ENCODE measurements at regions not wholly inside any gene's neighbourhood (a gene's known extent, or its start where the extent isn't known, plus 50 kb on each side); places are given as distances from the start of the nearest gene placed in this dataset.

GRCh38 chr11:15610881-15611280, 496.2 kb downstream of the INSC start:
- Histone ChIP-seq H3K36me3 (no peaks in the 10 kb centered on the region), H3K4me1 (replicated peaks) (no peaks in the 10 kb centered on the region), H3K27ac (no peak overlapping the region), H3K27me3 (replicated peaks; ENCODE audit: insufficient read depth) (no peaks in the 10 kb centered on the region), H3K4me3 (no peak overlapping the region), H3K9me3 (no peaks in the 10 kb centered on the region)
- TF ChIP-seq POLR2A (IDR thresholded peaks at IDR 0.05) (no peak), POLR2AphosphoS5 (IDR thresholded peaks at IDR 0.05) (no peak)
- TF ChIP-seq, protein P1, sequence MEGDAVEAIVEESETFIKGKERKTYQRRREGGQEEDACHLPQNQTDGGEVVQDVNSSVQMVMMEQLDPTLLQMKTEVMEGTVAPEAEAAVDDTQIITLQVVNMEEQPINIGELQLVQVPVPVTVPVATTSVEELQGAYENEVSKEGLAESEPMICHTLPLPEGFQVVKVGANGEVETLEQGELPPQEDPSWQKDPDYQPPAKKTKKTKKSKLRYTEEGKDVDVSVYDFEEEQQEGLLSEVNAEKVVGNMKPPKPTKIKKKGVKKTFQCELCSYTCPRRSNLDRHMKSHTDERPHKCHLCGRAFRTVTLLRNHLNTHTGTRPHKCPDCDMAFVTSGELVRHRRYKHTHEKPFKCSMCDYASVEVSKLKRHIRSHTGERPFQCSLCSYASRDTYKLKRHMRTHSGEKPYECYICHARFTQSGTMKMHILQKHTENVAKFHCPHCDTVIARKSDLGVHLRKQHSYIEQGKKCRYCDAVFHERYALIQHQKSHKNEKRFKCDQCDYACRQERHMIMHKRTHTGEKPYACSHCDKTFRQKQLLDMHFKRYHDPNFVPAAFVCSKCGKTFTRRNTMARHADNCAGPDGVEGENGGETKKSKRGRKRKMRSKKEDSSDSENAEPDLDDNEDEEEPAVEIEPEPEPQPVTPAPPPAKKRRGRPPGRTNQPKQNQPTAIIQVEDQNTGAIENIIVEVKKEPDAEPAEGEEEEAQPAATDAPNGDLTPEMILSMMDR (IDR thresholded peaks at IDR 0.05): no peak
- DNase-seq (ENCODE audit: low spot score): no peak
- intact Hi-C loops (cut with DNase I): no loop called here
- WGBS: 42% methylated on average over 5 of the region's 5 CpGs

DNA sequence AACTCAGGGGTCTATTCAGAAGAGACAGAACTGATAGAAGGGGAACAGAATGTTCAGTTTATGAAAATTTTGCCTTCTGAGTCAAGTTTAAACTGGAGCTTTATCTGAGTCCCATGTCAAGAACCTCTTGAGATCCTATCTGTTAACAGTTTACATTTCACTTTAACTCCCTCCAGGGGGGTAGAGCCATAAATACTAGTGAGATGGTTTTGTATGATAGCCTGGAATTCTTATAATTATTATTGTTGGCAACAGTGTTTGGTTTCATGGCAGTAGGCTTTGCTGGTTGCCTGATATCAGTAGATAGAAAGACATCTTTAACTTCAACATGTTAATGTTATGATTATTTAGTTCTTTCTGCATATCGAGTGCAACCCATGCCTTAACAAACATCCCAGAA, 498.5 kb downstream of the INSC start:
- intact Hi-C loops (cut with DNase I): no loop called here
- H3K27ac ChIP-seq: no peak overlapping the region
- H3K4me3 ChIP-seq: no peak overlapping the region
- TF ChIP-seq POLR2AphosphoS5 (IDR thresholded peaks at IDR 0.05): peak; percentile 25
- TF ChIP-seq POLR2A (IDR thresholded peaks at IDR 0.05): no peak
- H3K9me3 ChIP-seq: no peaks in the 10 kb centered on the region
- no peaks in the 10 kb centered on the region for H3K27me3 ChIP-seq (replicated peaks; ENCODE audit: insufficient read depth)
- 22% methylated on average over 1 of the region's 1 CpG for WGBS
- H3K4me1 ChIP-seq (replicated peaks): no peaks in the 10 kb centered on the region
- H3K36me3 ChIP-seq: no peaks in the 10 kb centered on the region
- DNase-seq (ENCODE audit: low spot score): no peak

GRCh38 chr11:15613789-15614188, 499.1 kb downstream of the INSC start:
- no peak overlapping the region for H3K4me3 ChIP-seq
- no peaks in the 10 kb centered on the region for H3K36me3 ChIP-seq
- no peak overlapping the region for H3K27ac ChIP-seq
- no peaks in the 10 kb centered on the region for H3K9me3 ChIP-seq
- WGBS: 59% methylated on average over 1 of the region's 1 CpG
- H3K27me3 ChIP-seq (replicated peaks; ENCODE audit: insufficient read depth): no peaks in the 10 kb centered on the region
- H3K4me1 ChIP-seq (replicated peaks): no peaks in the 10 kb centered on the region
- DNase-seq (ENCODE audit: low spot score): no peak
- TF ChIP-seq, protein P1 (IDR thresholded peaks at IDR 0.05): no peak
- no peak for TF ChIP-seq POLR2A (IDR thresholded peaks at IDR 0.05)
- no peak for TF ChIP-seq POLR2AphosphoS5 (IDR thresholded peaks at IDR 0.05)
- intact Hi-C loops (cut with DNase I): no loop called here

- H3K4me1 ChIP-seq (replicated peaks): no peaks in the 10 kb centered on the region
- H3K27me3 ChIP-seq (replicated peaks; ENCODE audit: insufficient read depth): no peaks in the 10 kb centered on the region
- WGBS: 42% methylated on average over 2 of the region's 2 CpGs
- TF ChIP-seq, protein P1 (IDR thresholded peaks at IDR 0.05): no peak
- no peak for TF ChIP-seq POLR2AphosphoS5 (IDR thresholded peaks at IDR 0.05)
- no peak for TF ChIP-seq POLR2A (IDR thresholded peaks at IDR 0.05)
- intact Hi-C loops (cut with DNase I): no loop called here
- no peaks in the 10 kb centered on the region for H3K36me3 ChIP-seq
- H3K27ac ChIP-seq: no peak overlapping the region
- H3K4me3 ChIP-seq: no peak overlapping the region
- no peaks in the 10 kb centered on the region for H3K9me3 ChIP-seq
- no peak for DNase-seq (ENCODE audit: low spot score)
These were observed 500.8 kb downstream of the INSC start for GRCh38 chr11:15615398-15616096.

DNA sequence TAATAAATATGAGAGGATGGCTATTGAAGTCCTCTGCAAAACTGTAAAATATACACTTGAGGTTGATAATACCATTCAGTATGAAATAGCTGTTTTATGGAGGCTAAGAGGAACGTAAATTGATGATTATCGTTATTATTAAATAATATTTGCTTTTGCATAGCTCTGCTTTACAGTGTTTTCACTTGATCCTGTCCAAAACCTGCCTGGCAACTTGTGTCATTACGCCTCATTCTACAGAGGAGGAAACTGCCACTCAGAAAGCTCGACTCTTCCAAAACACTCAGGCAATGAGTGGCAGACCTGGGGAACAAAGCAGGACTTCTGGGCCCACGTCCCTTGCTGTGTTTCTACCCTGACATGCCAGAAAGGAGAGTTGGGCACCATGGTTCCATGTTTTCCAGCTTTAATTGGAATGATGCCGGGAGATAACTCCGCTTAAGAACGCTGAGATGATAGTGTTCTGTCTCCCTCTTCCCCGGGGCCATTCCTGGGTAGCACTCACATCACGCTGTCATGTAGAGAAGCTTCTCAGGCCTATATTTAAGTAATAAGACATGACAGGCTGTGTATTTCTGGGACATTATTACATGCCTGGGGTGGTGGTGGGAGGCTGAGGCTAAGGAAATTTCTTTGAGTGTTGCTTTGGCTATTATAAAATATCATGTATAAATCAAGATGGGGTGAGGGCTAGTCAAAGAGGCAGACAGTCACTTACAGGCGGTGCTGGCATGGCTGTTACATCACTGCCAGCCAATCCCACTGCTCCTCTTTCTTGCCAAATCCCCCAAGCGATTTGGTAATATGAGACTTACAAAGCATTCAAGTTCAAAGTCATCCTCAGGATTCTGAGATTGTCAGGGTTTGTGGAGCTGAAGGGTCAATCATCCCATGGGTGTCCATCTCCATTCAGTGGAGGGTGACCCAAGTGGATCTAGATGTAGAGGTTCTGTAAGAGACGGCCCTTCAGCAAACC, 501.7 kb downstream of the INSC start:
- intact Hi-C loops (cut with DNase I): no loop called here
- WGBS: 85% methylated on average over 13 of the region's 13 CpGs
- peak; percentile 40 for DNase-seq (ENCODE audit: low spot score)
- H3K27me3 ChIP-seq (replicated peaks; ENCODE audit: insufficient read depth): no peaks in the 10 kb centered on the region
- no peaks in the 10 kb centered on the region for H3K4me1 ChIP-seq (replicated peaks)
- peak overlapping the region in 1 of 2 donors; percentile 12 for H3K27ac ChIP-seq
- no peak for TF ChIP-seq POLR2A (IDR thresholded peaks at IDR 0.05)
- peak; percentile 47 for TF ChIP-seq POLR2AphosphoS5 (IDR thresholded peaks at IDR 0.05)
- H3K4me3 ChIP-seq: no peak overlapping the region
- no peaks in the 10 kb centered on the region for H3K9me3 ChIP-seq
- H3K36me3 ChIP-seq: no peaks in the 10 kb centered on the region
